ENCODE measurements at regions not wholly inside any gene's neighbourhood (a gene's known extent, or its start where the extent isn't known, plus 50 kb on each side); places are given as distances from the start of the nearest gene placed in this dataset.

DNA sequence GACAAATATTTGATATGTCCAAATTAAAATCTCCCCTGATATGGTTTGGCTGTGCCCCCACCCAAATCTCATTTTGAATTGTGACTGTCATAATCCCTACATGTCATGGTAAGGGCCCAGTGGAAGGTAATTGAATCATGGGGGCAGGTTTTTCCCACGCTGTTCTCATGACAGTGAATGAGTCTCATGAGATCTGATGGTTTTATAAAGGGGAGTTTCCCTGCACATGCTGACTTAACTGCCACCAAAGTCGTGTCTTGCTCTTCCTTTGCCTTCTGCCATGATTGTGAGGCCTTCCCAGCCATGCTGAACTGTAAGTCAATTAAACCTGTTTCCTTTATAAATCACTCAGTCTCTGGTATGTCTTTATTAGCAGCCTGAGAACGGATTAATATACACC, 207.0 kb downstream of the BARHL2 start:
- TF ChIP-seq CTCF (IDR thresholded peaks at IDR 0.05; ENCODE audit: low read depth, low read length) (no peak), EZH2phosphoT487 (IDR thresholded peaks at IDR 0.05; ENCODE audit: low read depth) (no peak)

All from OCI-LY3 (cell line).